ENCODE measurements at regions not wholly inside any gene's neighbourhood (a gene's known extent, or its start where the extent isn't known, plus 50 kb on each side); places are given as distances from the start of the nearest gene placed in this dataset.
"Not testable (repeated sequence)": the region's sequence is repeated elsewhere in the genome, so short reads cannot be mapped to it uniquely, and the experiment has no call there.

DNA sequence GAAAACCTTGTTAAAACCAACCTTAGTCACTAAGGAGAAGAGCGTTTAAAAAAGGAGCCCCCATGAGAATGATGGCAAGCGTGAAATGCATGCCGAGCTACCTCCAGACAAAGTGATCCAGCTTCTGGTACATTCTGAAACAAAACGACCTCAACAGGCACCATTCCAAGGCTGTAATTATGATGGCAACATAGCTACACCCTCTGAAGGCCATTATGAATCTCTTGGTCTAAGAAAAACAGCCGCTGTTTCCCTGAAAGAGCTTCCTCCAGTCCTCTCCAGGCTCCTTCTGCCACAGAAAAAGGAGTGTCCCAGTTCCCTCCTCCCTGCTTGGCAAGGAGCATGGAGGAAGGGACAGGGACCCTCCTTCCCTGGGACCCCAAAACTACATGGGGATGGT lies 50.0 kb upstream of the ABLIM1 start:
- no peak for DNase-seq

DNA sequence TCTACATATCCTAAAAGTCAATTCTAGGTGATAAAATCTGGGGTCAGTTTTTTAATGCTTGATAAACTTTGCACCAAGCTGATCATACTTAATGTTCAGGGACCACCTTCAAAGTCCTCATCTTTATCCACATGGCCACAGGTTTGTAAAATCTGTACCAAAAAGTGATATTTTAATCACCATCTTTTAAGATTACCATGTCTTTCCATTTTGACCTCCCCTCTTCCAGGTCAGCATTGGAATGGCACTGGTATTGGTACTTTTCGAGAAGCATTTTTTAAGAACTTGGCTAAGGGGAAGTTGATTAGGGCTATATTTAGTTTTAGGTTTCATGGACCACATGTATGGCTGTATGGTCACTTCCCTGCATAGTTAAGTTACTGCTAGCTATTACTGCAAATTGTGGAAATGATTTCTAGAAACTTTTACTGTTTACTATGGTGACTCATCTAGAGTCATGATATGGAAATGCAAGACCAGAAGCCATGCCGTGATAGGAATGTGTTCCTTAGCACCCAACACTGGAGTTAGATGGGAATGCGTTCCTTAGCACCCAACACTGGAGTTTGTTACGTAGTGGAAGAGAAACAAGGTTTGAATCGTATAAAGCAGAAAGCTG lies 50.8 kb upstream of the ABLIM1 start:
- DNase-seq = peak; percentile 91

DNA sequence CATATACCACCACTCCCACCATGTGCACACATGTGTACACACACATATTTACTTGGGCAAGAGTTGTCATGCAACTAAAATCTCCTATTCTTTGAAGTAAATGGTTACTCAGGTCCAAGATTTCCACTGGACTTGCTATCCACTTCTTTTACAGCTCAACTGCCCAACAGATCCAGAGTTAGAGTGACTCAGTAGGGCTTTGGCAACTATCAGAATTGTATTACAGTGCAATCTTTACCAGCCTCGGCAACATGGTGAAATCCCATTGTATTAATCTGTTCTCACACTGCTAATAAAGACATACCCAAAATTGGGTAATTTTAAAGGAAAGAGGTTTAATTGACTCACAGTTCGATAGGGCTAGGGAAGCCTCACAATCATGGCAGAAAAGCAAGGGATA lies 51.9 kb upstream of the ABLIM1 start:
- no peak for DNase-seq

DNA sequence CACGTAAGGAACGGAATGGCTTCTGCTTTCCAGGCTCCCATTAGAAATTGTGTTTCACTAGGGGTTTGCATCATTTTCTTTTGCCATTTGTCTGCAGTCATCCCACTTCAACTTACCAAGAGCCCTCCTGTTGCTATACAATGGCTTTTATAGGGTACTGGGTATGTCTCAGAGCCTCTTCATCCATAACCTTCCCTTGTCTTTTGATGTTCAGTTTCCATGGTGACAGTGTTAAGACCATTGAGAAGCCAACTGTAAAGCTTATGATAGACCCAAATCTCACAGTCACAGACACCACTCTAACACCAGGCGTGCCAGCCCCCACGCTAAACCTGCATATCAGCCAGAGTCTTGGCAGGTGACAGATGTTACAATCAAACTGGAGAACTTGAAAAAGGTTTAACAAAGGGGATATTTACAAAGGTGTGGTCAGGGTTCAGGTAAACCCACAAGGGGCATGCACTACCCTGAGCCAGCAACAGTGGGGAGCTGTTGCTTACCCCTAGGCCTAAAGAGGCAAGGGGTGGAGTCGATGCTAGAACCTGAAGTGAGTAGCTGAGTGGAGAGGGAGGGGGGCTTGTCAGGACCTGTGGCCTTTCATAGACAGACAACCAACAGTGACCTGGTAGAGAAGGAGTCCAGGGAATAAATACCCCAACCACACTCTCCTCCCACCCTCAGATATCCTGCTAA lies 53.2 kb upstream of the ABLIM1 start:
- no peak for DNase-seq

DNA sequence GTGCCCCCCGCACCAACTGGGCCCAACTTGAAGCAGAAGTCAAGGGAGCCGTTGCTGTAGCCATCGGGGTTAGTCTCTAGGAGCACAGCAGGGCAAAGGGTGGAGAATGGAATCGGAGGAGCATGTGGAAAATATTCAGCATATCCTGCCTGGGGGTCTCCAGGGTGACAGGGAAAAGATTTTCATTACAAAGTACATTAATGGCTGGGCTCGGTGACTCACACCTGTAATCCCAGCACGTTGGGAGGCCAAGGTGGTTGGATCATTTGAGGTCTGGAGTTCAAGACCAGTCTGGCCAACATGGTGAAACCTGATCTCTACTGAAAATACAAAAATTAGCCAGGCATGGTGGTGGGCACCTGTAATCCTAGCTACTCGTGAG lies 53.8 kb upstream of the ABLIM1 start:
- no peak for DNase-seq

DNA sequence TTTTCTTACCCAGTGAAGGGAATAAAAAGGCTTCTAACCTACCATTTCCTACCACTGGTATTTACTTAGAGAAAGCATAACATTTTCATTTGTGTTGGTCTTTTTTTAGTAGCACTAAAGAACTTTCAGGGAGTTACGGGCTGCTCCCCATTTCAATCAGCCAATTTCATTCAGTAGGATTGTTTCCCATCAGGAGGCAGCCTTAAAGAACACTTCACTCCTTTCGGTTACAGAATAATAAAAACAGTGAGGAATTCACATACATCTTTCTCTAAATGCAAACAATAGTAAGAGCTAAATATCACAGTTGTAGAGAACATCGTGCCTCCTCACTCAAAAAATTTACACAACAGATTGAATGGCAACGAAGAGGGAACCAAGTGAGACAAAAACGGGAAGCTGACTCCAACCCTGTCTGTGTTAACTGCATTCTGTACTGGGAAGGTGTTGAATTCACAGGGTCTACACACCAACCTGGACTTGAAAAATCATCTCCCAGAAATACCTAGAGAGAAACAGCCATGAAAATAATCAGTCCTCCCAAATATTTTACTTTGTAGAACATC lies 55.5 kb upstream of the ABLIM1 start:
- no peak for DNase-seq

DNA sequence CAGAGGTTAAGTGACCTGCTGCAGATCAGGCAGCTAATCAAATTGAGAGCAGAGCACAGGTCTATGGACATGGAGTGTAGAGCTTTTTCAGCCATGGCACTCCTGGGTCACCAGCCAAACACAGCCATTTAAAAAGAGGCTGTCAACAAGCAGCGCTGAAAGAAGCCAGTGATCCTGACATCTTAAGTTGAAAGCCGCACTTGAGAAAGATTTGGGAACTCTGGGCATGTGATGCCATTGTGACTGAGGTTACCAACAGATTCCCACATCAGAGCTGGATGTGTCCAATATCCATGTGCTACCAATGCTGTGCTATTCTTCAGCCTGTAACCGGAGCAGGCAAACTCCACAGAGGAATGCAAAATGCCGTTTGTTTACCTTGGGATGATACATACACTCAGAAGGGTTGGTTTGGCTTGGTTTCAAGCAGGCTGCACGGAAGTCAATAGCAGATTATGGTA lies 56.2 kb upstream of the ABLIM1 start:
- peak; percentile 96 for DNase-seq

DNA sequence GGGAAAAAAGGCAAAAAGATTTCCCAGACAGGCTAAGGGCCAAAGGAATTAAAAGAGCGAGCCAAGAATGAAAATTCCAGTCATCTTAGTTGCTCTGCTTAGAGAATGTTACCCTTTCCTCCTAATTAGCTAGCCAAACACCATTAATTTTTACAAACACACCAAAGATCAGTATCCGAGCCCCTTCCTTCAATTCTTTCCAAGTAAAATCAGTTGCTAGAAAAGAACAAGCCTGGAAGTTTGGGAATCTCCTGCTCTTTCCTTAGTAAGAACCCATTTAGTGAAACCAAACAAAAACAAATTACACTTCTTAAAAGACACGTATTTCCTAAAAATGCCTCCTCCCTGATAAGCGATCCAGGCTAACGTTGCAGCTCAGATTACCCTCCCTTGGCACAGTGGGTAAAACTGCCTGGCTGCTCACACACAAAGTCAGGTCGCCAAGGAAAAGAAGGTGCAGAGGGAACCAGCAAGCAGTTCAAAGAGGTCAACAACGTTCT lies 57.1 kb upstream of the ABLIM1 start:
- peak; percentile 66 for DNase-seq

DNA sequence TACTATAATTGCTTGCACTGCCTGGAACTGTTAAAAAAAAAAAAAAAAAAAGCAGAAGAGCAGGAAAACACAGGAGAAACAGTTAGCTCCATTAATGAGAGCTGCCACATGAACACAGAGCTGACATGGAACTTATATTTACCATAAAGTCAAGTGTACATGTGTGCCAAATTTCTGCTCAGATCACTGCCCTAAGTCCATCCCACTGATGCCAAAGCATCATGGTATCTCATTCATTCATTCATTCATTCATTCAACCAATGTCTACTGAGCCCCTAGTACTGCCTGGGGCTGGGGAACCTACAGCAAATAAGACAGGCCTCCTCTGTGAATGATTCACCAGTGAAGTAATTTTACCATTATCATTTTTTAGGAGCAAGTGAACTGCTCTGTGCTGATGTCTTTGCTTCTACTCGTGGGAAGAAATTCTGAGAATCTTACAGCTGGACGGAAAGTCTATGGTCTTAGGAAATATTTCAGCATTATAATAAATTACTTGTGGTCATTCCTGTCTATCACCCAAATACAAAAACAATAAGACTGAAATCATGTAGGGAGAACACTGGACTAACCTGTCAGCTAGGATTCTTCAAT lies 58.8 kb upstream of the ABLIM1 start:
- DNase-seq = no peak

DNA sequence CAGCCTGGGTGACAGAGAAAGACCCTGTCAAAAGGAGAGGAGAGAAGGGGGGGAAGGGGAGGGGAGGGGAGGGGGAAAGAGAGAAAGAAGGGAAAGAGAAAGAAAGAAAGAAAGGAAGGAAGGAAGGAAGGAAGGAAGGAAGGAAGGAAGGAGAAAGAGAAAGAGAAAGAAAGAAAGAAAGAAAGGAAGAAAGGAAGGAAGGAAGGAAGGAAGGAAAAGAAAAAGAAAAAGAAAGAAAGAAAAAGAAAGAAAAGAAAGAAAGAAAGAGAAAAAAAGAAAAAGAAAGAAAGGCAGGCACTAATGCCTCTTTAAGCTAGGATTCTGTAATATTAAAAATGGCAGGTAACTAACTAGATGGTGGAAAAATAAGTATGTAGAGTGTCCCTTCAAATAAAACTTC lies 59.8 kb upstream of the ABLIM1 start:
- DNase-seq = not testable (repeated sequence)

DNA sequence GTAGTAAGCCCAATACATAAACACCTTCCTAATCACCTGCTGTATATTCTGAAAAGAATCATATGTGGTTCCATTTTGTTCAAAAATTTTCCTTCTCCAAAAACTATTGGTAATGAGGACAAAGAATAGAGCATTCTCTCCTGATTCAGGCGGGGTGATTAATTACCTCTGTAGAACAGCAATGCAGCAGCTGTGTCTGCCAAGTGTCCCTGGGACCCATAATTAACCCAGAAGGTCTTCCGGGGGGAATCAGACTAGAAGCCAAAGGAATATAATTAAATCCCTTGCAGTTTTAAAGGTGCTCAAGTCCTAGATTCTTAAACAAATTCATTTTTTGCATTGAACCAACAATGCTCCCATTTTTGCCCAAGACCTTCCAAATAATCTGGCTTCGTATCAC lies 60.3 kb upstream of the ABLIM1 start:
- no peak for DNase-seq

DNA sequence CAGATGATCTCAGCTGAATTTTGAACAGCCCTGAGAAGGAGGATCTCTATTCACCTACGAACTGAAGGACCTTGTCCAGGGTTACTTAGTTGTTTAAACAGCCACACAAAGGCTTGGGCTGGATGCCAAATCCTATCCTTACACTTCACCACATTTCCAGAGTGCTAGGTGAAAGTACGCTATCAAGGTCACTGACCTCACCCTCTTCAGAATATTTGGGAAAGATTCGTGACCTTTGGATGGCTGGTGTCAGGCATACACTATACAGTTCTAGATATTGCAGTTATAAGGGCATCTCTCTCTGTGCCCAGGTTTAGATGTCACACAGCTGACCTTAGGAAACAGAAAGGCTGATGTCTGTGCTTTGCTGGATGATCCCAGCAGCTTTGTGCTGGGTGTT lies 61.2 kb upstream of the ABLIM1 start:
- DNase-seq = no peak

DNA sequence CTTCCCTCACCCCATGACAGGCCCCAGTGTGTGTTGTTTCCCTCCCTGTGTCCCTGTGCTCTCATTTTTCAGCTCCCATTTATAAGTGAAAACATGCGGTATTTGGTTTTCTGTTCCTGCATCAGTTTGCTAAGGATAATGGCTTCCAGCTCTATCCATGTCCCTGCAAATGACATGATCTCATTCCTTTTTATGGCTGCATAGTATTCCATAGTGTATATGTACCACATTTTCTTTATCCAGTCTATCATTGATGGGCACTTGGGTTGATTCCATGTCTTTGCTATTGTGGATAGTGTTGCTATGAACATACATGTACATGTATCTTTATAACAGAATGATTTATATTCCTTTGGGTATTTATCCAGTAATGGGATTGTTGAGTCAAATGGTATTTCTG lies 61.9 kb upstream of the ABLIM1 start:
- not testable (repeated sequence) for DNase-seq

DNA sequence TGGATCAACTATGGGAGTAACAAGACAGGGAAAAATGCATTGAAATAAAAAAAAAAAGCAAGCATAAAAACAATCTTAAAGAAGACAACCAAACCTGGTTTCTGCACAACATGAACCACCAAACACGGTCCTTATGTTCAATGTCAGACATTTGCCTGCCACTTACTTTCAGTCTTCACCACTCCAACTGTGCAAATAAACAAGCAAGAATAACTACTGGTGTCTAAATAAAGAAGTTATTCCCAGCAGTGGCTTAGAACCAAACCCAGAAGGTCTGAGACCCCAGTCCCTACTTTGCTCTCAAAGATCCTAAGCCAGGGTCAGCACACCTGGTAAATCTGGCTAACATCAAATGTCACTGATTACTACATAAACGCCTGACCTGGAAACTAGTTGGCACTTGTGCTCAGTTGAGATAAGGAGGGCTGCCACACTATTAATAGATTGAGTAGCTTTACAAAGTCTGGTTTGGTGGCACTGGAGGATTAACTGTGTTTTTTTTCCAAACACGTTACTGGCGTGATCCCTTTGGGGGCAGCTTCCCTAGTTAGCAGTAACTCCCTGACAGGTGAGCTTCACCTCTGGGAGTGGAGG lies 62.7 kb upstream of the ABLIM1 start:
- DNase-seq = no peak

DNA sequence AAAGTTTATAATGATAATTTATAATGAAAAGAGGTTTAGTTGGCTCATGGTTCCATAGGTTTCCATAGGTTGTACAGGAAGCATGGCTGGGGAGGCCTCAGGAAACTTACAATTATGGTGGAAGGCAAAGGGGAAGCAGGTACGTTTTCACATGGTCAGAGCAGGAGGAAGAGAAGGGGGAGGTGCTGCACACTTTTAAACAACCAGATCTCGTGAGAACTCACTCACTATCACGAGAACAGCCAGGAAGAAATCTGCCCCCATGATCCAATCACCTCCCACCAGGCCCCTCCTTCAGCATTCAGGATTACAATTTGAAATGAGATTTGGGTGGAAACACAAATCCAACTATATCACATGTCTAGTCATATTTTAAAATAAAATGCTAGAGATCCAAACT lies 64.1 kb upstream of the ABLIM1 start:
- not testable (repeated sequence) for DNase-seq

DNA sequence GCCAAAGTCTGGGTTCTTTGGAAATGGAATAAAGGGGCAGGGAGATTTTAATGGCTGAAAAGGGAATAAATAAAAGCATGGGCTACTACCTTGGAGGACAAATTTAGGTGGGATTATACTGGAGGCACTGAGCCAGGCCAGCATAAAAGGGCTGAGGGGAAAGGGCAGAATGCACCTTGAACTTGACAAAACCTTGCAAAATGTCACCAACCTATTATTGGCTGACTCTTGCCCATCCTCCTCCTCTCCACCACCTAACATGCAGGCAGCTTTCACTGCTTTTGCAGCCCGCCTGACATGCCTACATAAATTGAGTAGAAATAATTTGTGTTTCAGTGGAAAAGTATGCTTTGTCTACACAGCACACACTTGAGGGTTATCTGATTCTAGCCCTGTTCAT lies 65.3 kb upstream of the ABLIM1 start:
- DNase-seq = no peak

DNA sequence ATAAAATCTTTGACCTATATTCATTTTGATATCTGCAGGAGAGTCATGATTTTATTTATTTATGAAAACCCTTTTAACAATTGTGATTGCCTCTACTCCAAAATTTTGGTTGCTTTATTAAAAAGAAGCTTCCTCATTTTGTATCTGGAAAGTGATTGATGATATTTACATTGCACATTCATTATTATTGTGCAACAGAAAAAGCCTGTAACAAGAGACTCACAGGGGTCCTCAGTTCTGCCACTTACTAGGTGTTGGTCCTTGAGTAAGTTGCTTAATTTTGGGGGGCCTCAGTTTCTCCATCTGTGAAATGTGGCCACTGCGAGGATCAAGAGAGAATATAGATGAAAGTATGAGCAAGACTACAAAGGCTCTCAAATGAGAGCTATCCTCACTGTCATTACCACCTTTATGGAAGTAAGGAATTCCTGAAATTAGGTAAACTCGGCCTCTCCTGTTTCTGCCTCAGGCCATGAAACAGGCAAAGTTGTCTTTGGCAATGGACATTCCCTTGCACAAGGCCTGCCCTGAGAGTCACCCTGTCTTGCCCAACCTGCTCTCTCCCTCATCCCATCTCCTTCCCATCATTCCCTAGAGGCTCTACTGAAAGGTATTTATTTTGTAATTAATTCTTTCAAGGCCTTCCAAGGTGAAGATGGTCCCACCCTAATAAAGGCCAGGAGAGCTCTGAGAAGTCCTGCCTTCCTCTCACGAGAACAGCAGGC lies 66.1 kb upstream of the ABLIM1 start:
- DNase-seq = no peak

DNA sequence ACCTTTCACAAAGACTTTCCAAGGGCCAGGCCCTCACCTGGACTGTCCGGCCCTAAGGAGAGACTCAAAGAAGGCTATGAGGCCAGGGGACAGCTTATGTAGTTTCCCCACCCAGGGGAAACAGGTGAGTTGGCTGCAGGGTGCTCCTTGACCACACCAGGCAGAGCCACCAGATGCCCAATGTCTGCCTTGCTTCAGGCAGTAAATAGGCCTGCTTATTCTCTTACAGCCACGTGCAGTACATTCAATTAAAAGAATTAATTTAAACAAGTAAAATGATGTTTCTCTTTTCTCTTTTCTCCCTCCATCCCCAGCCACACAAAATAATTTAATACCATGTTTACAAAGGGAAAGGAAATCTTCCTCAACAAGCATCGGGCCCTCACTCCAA lies 66.6 kb upstream of the ABLIM1 start:
- no peak for DNase-seq

DNA sequence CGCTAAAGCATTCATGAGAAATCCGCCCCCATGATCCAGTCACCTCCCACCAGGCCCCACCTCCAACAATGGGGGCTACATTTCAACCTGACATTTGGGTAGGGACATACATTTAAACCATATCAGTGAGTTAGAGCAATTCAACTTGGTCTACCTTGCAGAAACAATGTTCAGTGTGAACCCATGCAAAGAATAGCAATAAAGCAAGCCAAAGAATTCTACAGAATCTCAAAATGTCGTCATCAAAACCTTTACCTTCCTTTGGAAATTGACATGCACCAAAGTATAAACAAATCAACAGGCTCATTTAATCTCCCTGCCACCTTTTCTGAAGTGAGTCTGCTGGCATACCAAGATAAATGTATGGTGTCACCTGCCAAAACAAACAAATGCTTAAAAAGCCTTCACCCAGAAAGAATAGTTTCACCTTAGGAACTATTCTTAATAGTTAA lies 68.8 kb upstream of the ABLIM1 start:
- DNase-seq = no peak

DNA sequence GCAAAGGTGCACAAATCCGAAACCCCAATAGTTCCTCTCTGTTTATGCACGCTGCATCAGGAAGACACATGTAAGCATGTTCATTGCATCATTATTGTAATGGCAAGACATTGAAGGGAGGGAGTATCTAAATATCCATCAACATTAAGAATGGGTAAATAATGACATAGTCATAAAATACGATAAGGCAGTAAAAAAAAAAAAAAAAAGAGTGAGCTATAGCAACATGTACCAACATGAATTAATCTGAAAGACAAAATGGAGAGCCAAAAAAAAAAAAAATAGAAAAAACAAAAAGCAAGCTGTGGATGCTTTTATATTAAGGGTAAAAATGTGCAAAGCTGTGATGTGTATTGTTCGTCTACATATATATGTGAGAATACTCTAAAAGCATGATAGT lies 70.2 kb upstream of the ABLIM1 start:
- DNase-seq = no peak

DNA sequence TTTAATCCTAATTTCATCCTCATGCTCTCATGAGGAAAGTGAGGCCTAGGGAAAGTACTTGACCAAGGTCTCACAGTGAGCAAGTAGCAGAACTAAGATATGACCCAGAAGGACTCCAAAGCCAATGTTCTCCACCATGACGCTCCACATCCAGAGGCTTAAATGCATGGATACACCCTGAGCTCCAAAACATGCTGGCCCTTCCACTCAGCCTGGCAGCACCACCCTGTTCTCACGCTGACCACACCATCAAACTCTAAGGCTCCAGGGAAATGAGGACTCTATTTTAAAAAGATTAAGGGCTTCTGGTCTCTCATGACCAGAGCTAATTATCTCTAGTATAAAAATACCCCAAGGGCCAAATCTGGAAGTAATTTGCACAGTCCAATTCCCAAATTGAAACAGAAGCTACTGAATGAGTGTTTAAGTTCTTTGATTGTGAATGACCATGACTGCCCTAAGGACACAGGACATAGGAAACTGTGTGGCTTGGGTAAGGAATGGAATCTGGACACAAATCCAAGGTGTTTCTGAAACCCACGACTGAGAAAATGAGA lies 71.1 kb upstream of the ABLIM1 start:
- DNase-seq = no peak

DNA sequence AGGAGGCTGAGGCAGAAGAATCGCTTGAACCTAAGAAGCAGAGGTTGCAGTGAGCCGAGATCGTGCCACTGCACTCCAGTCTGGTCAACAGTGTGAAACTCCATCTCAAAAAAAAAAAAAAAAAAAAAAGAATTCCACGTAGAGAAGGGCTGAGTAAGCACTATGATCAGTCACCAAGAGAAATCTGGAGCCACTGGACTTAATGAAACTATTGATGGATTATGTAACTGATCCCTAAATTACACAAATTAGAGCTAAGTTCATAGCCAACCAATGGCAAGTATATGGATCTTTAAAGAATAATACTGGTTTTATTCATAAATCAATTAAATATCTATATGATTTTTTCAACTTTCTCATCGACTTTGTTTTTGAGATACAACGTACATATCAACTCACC lies 72.2 kb upstream of the ABLIM1 start:
- DNase-seq = no peak

DNA sequence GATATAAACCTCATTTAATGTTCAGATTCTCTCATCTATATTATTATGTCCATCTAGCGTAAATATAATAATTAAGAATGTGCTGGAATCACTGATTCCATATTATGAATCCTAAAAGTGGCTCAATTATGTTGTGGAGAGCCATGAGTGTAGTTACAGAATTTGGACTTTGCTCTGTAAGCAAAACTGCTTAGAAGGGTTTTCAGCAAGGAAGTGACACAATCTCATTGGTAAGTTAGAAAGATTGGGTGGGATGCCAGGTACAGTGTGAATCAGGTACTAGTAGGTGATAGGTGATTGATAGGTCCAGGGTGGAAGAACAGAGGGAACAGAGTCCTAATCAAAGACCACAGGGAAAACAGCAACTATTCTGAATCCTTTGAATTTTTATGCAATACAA lies 74.9 kb upstream of the ABLIM1 start:
- DNase-seq = no peak
